ENCODE measurements at regions not wholly inside any gene's neighbourhood (a gene's known extent, or its start where the extent isn't known, plus 50 kb on each side); places are given as distances from the start of the nearest gene placed in this dataset.

DNA sequence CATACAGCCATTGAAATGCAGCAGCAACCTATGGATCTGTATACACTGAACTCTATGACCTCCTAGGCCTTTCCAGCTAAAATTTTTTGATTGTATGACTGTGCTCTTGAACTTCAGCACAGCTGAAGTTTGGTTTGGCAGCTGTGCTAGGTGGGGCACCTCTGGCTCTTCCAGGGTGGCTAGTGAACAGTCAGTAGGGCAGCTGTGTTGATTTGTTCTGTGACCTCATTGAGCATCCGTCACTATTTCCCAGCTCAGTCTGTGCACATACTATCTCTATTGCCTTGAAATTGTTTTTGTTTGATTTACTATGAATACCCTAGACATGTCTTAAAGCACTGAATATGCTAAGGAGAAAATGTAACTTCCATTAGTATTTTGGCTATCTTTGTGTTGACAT is 363.2 kb upstream of the NAALADL2 start:
- no peak overlapping the region for H3K27ac ChIP-seq (ENCODE audit: poor library complexity, severe bottlenecking)
- DNase-seq (ENCODE audit: low spot score) (no peak), ATAC-seq (ENCODE audit: low read depth) (no peak)
- H3K27me3 ChIP-seq (ENCODE audit: insufficient read depth, poor library complexity, severe bottlenecking) = no peaks in the 10 kb centered on the region
- TF ChIP-seq, protein P1, sequence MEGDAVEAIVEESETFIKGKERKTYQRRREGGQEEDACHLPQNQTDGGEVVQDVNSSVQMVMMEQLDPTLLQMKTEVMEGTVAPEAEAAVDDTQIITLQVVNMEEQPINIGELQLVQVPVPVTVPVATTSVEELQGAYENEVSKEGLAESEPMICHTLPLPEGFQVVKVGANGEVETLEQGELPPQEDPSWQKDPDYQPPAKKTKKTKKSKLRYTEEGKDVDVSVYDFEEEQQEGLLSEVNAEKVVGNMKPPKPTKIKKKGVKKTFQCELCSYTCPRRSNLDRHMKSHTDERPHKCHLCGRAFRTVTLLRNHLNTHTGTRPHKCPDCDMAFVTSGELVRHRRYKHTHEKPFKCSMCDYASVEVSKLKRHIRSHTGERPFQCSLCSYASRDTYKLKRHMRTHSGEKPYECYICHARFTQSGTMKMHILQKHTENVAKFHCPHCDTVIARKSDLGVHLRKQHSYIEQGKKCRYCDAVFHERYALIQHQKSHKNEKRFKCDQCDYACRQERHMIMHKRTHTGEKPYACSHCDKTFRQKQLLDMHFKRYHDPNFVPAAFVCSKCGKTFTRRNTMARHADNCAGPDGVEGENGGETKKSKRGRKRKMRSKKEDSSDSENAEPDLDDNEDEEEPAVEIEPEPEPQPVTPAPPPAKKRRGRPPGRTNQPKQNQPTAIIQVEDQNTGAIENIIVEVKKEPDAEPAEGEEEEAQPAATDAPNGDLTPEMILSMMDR (IDR thresholded peaks at IDR 0.05; ENCODE audit: poor library complexity, severe bottlenecking) = no peak
- no peaks in the 10 kb centered on the region for H3K9me3 ChIP-seq (ENCODE audit: severe bottlenecking)
- H3K36me3 ChIP-seq (ENCODE audit: low read depth) = no peaks in the 10 kb centered on the region
- H3K4me1 ChIP-seq (ENCODE audit: insufficient read depth, poor library complexity, severe bottlenecking) = no peaks in the 10 kb centered on the region
- H3K4me3 ChIP-seq (ENCODE audit: severe bottlenecking) = no peak overlapping the region

DNA sequence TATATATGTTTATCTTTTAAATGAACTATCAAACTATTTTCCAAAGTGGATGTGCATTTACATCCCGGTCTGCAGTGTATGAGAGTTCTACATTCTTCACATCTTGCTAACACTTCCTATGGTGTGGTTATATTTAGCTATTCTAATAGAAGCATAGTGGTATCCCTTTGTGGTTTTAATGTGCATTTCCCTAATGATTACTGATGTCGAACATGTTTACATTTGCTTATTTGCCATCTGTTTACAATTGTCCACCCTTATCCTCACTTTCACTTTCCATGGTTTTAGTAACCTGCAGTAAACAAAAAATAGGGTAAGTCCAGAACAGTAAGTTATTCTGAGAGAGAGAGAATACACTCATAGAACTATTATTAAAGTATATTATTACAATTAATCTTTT is 360.5 kb upstream of the NAALADL2 start:
- TF ChIP-seq, protein P1 (IDR thresholded peaks at IDR 0.05; ENCODE audit: poor library complexity, severe bottlenecking) = no peak
- ATAC-seq (ENCODE audit: low read depth) (no peak), DNase-seq (ENCODE audit: low spot score) (no peak)
- no peaks in the 10 kb centered on the region for H3K4me1 ChIP-seq (ENCODE audit: insufficient read depth, poor library complexity, severe bottlenecking)
- H3K4me3 ChIP-seq (ENCODE audit: severe bottlenecking) = no peak overlapping the region
- H3K27me3 ChIP-seq (ENCODE audit: insufficient read depth, poor library complexity, severe bottlenecking) = no peaks in the 10 kb centered on the region
- H3K36me3 ChIP-seq (ENCODE audit: low read depth) = no peaks in the 10 kb centered on the region
- H3K27ac ChIP-seq (ENCODE audit: poor library complexity, severe bottlenecking) = no peak overlapping the region
- no peaks in the 10 kb centered on the region for H3K9me3 ChIP-seq (ENCODE audit: severe bottlenecking)

DNA sequence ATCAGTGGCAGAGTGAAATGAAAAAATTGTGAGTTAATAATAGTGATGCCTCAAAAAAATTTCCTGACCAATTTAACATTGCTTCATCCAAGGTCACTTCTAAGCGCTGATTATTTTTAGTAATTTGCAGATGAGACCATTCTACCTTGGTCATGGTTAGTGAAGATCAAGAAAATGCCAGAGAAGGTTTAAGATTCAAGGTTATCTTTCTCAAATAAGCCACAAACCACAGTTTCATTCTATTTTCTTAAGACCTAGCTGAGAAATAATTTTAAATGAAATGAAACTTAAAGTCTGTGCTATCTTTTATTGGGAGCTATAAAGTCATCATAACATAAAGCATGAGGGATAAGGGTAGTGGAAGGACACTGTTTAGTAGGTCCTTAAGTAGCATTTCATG is 353.9 kb upstream of the NAALADL2 start:
- Histone ChIP-seq H3K4me1 (ENCODE audit: insufficient read depth, poor library complexity, severe bottlenecking) (no peaks in the 10 kb centered on the region), H3K27me3 (ENCODE audit: insufficient read depth, poor library complexity, severe bottlenecking) (no peaks in the 10 kb centered on the region), H3K4me3 (ENCODE audit: severe bottlenecking) (no peak overlapping the region), H3K36me3 (ENCODE audit: low read depth) (no peaks in the 10 kb centered on the region), H3K27ac (ENCODE audit: poor library complexity, severe bottlenecking) (no peak overlapping the region), H3K9me3 (ENCODE audit: severe bottlenecking) (no peaks in the 10 kb centered on the region)
- TF ChIP-seq, protein P1 (IDR thresholded peaks at IDR 0.05; ENCODE audit: poor library complexity, severe bottlenecking) = no peak
- DNase-seq (ENCODE audit: low spot score) = no peak
- no peak for ATAC-seq (ENCODE audit: low read depth)

DNA sequence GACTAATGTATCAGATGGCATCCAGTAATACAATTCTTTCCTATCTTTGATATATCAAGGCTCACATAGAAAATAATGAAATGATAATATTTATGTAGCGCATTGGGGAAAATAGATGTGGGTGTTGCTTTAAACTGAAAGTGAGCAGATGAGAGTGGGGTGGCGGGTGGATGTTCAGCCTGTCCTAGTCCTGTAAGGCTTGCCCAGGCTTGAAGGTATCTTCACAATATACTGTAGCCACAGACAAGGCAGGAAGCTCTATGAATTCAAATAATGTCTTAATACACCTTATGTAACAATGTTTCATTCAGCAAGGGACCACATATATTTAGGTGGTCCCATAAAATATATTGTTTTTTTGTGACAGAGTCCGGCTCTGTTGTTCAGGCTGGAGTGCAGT is 334.9 kb upstream of the NAALADL2 start:
- TF ChIP-seq, protein P1 (IDR thresholded peaks at IDR 0.05; ENCODE audit: poor library complexity, severe bottlenecking) = no peak
- Histone ChIP-seq H3K4me3 (ENCODE audit: severe bottlenecking) (no peak overlapping the region), H3K9me3 (ENCODE audit: severe bottlenecking) (no peaks in the 10 kb centered on the region), H3K27me3 (ENCODE audit: insufficient read depth, poor library complexity, severe bottlenecking) (no peaks in the 10 kb centered on the region), H3K27ac (ENCODE audit: poor library complexity, severe bottlenecking) (no peak overlapping the region), H3K36me3 (ENCODE audit: low read depth) (no peaks in the 10 kb centered on the region), H3K4me1 (ENCODE audit: insufficient read depth, poor library complexity, severe bottlenecking) (no peaks in the 10 kb centered on the region)
- DNase-seq (ENCODE audit: low spot score) (no peak), ATAC-seq (ENCODE audit: low read depth) (no peak)

DNA sequence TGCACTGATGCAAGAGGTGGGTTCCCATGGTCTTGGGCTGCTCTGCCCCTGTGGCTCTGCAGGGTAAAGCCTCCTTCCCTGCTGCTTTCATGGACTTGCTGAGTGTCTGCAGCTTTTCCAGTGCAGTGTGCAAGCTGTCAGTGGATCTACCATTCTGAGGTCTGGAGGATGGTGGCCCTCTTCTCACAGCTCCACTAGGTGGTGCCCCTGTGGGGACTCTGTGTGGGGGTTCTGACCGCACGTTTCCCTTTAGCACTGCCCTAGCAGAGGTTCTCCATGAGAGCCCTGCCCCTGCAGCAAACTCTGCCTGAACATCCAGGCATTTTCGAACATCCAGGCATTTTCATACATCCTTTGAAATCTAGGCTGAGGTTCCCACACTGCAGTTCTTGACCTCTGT is 329.8 kb upstream of the NAALADL2 start:
- no peaks in the 10 kb centered on the region for H3K9me3 ChIP-seq (ENCODE audit: severe bottlenecking)
- H3K4me3 ChIP-seq (ENCODE audit: severe bottlenecking) = no peak overlapping the region
- H3K36me3 ChIP-seq (ENCODE audit: low read depth) = no peaks in the 10 kb centered on the region
- H3K27ac ChIP-seq (ENCODE audit: poor library complexity, severe bottlenecking) = no peak overlapping the region
- no peaks in the 10 kb centered on the region for H3K27me3 ChIP-seq (ENCODE audit: insufficient read depth, poor library complexity, severe bottlenecking)
- no peaks in the 10 kb centered on the region for H3K4me1 ChIP-seq (ENCODE audit: insufficient read depth, poor library complexity, severe bottlenecking)
- TF ChIP-seq, protein P1 (IDR thresholded peaks at IDR 0.05; ENCODE audit: poor library complexity, severe bottlenecking) = no peak
- ATAC-seq (ENCODE audit: low read depth) (no peak), DNase-seq (ENCODE audit: low spot score) (no peak)

Measured in RWPE2 (cell line).